OCI-LY3 (cell line): ENCODE measurements at regions not wholly inside any gene's neighbourhood (a gene's known extent, or its start where the extent isn't known, plus 50 kb on each side); places are given as distances from the start of the nearest gene placed in this dataset.

Experiments
- H2AFZ ChIP-seq: fragments of 200-600, 300-600 bp; shearing (Covaris generic); 2 replicates; pipeline ENCODE4 v1.6.0; 2014; ENCODE audit warnings: antibody characterized with exemption, low read depth, low read length
- H3K27ac ChIP-seq: fragments of 200-600, 300-600 bp; sonication (generic); 2 replicates; pipeline ENCODE4 v1.5.1; 2014; ENCODE audit warnings: mild to moderate bottlenecking, low read length, moderate library complexity, mixed read lengths
- H3K27me3 ChIP-seq: fragments of 200-600, 300-600 bp; sonication (generic); 2 replicates; pipeline ENCODE4 v1.6.1; 2014; ENCODE audit warnings: low read depth, low read length, mixed read lengths
- H3K36me3 ChIP-seq: fragments of 200-600, 300-600 bp; sonication (generic); replicated peaks from 2 replicates; pipeline ENCODE3; 2014; ENCODE audit warnings: low read depth, low read length, mixed read lengths
- H3K4me1 ChIP-seq: fragments of 300-600, 200-600 bp; sonication (generic); 2 replicates; pipeline ENCODE4 v1.6.1; 2014; ENCODE audit warnings: low read length, mixed read lengths
- H3K4me2 ChIP-seq: fragments of 200-600, 300-600 bp; sonication (generic); 2 replicates; pipeline ENCODE4 v1.6.1; 2014; ENCODE audit warnings: low read length, mixed read lengths
- H3K4me3 ChIP-seq: fragments of 300-600, 200-600 bp; sonication (generic); 2 replicates; pipeline ENCODE4 v1.5.1; 2014; ENCODE audit warnings: antibody characterized with exemption, mild to moderate bottlenecking, low read length, moderate library complexity
- H3K79me2 ChIP-seq: fragments of 300-600, 200-600 bp; shearing (Covaris generic); 2 replicates; pipeline ENCODE4 v1.6.1; 2014; ENCODE audit warnings: mild to moderate bottlenecking, low read length, mixed read lengths
- H3K9ac ChIP-seq: fragments of 300-600, 200-600 bp; shearing (Covaris generic); 2 replicates; pipeline ENCODE4 v1.6.0; 2014; ENCODE audit warnings: mild to moderate bottlenecking, low read length, moderate library complexity
- H3K9me3 ChIP-seq: fragments of 200-600, 300-600 bp; shearing (Covaris generic); 2 replicates; pipeline ENCODE4 v1.6.1; 2014; ENCODE audit warnings: low read length, mixed read lengths; ENCODE audit not compliant: insufficient read depth
- H4K20me1 ChIP-seq: fragments of 200-600, 300-600 bp; sonication (generic); 2 replicates; pipeline ENCODE4 v1.6.1; 2016; ENCODE audit warnings: low read length, mixed read lengths; ENCODE audit not compliant: insufficient read depth
- CTCF ChIP-seq: fragments of 200-600, 300-600 bp; sonication (generic); IDR thresholded peaks from 2 replicates; pipeline ENCODE4 v1.5.1; 2014; ENCODE audit warnings: antibody characterized with exemption, low read length, low read depth
- EZH2phosphoT487 ChIP-seq: fragments of 200-600 bp; shearing (Covaris generic); IDR thresholded peaks from 2 replicates; pipeline ENCODE4 v1.6.1; 2018; ENCODE audit warnings: antibody characterized with exemption, mixed run types, low read depth

DNA sequence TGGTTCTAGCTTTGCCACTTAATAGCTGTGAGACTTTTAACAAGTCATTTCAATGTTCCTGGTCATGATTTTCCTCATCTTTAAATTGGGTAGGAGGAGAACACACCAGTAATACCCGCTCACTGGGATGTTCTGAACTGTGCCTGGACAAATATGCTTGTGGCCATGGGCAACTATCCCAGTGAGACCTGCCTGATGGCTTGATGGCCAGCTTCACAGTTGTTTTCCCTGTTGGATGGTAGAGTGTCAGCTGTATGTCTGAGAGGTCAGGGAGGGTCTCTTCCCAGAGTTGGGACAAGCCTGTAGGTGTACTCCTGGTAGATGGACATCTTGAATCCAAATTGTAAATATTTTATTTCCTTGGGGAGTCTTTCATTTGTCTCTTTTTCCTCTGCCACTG, 92.5 kb upstream of the PFN2 start:
- Histone ChIP-seq H3K4me3 (no peak overlapping the region), H3K27me3 (peaks cover 10% of the 10 kb centered on the region), H3K9me3 (no peaks in the 10 kb centered on the region), H3K9ac (no peak overlapping the region), H4K20me1 (no peaks in the 10 kb centered on the region), H3K79me2 (no peaks in the 10 kb centered on the region), H3K36me3 (no peaks in the 10 kb centered on the region), H2AFZ (no peak overlapping the region), H3K27ac (no peak overlapping the region), H3K4me2 (no peak overlapping the region), H3K4me1 (no peaks in the 10 kb centered on the region)
- TF ChIP-seq CTCF, result no peak
- TF ChIP-seq EZH2phosphoT487, result no peak

DNA sequence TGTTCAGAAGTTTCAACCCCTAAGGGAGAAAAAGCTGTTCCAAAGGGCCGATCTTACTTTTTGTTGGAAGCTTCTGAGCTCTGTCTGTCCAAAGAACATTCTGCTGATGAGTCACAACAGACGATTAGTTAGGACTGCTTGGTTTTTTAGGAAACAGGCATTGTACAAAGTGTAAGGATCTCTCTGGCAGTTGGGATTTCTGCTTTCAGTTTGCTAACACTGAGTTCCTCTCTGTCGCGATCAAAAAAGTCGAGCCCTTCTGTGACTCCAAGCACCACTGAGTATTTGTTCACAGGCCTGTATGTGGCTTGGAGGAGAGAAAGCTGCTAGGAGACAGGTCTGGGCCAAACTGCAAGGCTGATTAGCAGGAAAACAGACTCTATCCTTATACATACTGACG, 91.8 kb upstream of the PFN2 start:
- H3K9ac ChIP-seq, result no peak overlapping the region
- H3K4me1 ChIP-seq, result no peaks in the 10 kb centered on the region
- no peak overlapping the region for H3K4me3 ChIP-seq
- no peak overlapping the region for H3K4me2 ChIP-seq
- H4K20me1 ChIP-seq, result no peaks in the 10 kb centered on the region
- peaks cover 9% of the 10 kb centered on the region for H3K27me3 ChIP-seq
- no peak overlapping the region for H3K27ac ChIP-seq
- no peaks in the 10 kb centered on the region for H3K79me2 ChIP-seq
- TF ChIP-seq CTCF, result no peak
- TF ChIP-seq EZH2phosphoT487, result no peak
- H3K9me3 ChIP-seq, result no peaks in the 10 kb centered on the region
- no peaks in the 10 kb centered on the region for H3K36me3 ChIP-seq
- H2AFZ ChIP-seq, result no peak overlapping the region

- Histone ChIP-seq H3K9me3 (no peaks in the 10 kb centered on the region), H4K20me1 (no peaks in the 10 kb centered on the region), H3K36me3 (no peaks in the 10 kb centered on the region), H3K4me3 (no peak overlapping the region), H3K4me1 (no peaks in the 10 kb centered on the region), H2AFZ (no peak overlapping the region), H3K9ac (no peak overlapping the region), H3K79me2 (no peaks in the 10 kb centered on the region), H3K4me2 (no peak overlapping the region), H3K27me3 (peaks cover 2% of the 10 kb centered on the region; the same call in 1 of the 2 replicates), H3K27ac (no peak overlapping the region)
- no peak for TF ChIP-seq CTCF
- no peak for TF ChIP-seq EZH2phosphoT487
These were observed 90.8 kb upstream of the PFN2 start for GRCh38 chr3:150061288-150062024.

- H3K27ac ChIP-seq, result no peak overlapping the region
- H3K4me2 ChIP-seq, result no peak overlapping the region
- no peaks in the 10 kb centered on the region for H3K79me2 ChIP-seq
- H4K20me1 ChIP-seq, result no peaks in the 10 kb centered on the region
- no peak overlapping the region for H3K4me3 ChIP-seq
- H3K4me1 ChIP-seq, result no peaks in the 10 kb centered on the region
- H3K9me3 ChIP-seq, result no peaks in the 10 kb centered on the region
- H3K27me3 ChIP-seq, result no peaks in the 10 kb centered on the region
- TF ChIP-seq CTCF, result no peak
- TF ChIP-seq EZH2phosphoT487, result no peak
- H3K36me3 ChIP-seq, result no peaks in the 10 kb centered on the region
- no peak overlapping the region for H3K9ac ChIP-seq
- no peak overlapping the region for H2AFZ ChIP-seq
These were observed 89.0 kb upstream of the PFN2 start for GRCh38 chr3:150059729-150060128.
